ENCODE measurements at regions not wholly inside any gene's neighbourhood (a gene's known extent, or its start where the extent isn't known, plus 50 kb on each side); places are given as distances from the start of the nearest gene placed in this dataset.

DNA sequence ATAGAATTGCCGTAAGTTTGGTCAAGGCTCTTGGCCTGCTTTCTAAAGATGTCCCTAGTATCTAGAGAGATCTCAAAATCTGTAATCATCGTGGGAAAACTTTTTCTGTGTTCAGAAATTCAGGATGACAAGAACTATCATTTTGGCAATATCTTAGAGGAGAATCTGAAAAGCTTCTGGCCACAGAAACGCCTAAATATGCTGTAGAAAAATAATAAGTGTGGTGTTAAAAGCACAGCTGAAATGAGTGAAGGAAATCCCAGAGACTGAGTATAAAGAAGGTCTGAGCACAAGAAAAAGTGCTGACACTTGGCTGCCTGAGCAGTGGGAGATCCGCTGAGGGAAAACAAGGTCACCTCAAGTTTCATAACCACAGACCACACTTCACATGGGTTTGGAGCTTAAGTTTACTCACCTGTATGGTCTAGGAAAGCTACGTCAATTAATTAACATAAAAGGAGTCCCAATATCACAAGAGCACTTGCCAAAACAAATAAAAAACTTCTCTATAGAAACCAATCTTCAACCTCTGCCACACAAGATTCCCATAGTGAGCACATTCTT, 235.2 kb upstream of the IRF2BP2 start:
- intact Hi-C loops (cut with DNase I, micrococcal nuclease): loop anchor here in 1 of 2 experiments (1.0 to 5.0 kb wide), 6 partner anchors 72 to 234 kb away; partner anchors contain the start of gene IRF2BP2
- H3K4me3 ChIP-seq (ENCODE audit: low read length): no peak overlapping the region
- ATAC-seq (ENCODE audit: poor library complexity) (peak; percentile 82), DNase-seq (peak in 11 of 14 experiments; percentile 10 to 92 (median 50))
- Mint-ChIP-seq H3K27ac (peak overlapping the region; percentile 65), H3K36me3 (ENCODE audit: low read depth) (no peaks in the 10 kb centered on the region), H3K9me3 (peaks cover 5% of the 10 kb centered on the region), H3K4me3 (peak overlapping the region; percentile 32), H3K4me1 (ENCODE audit: low read depth) (peaks cover 80% of the 10 kb centered on the region), H3K27me3 (no peaks in the 10 kb centered on the region)
- peak overlapping the region in 1 of 2 donors; percentile 33 for H3K27ac ChIP-seq (ENCODE audit: low read depth in 1 of 2, low read length in 2 of 2)
- POLR2A ChIA-PET: interaction anchor here (0.8 to 2.9 kb wide), 10 partner anchors 65 to 241 kb away, joined by 3 to 35 read pairs (median 4); no protein-coding TSS in a partner anchor
- CTCF ChIA-PET: interaction anchor here (0.7 to 4.4 kb wide), 9 partner anchors 13 to 1898 kb away, joined by 3 to 15 read pairs (median 3); no protein-coding TSS in a partner anchor
- peaks cover 42% of the 10 kb centered on the region for H3K4me1 ChIP-seq (ENCODE audit: insufficient read depth, low read length)
- no peaks in the 10 kb centered on the region for H3K36me3 ChIP-seq (ENCODE audit: insufficient read depth, low read length)
- H3K27me3 ChIP-seq (ENCODE audit: control insufficient read depth in 1 of 2, insufficient read depth in 2 of 2, low read length in 2 of 2): no peaks in the 10 kb centered on the region
- H3K9me3 ChIP-seq (ENCODE audit: control insufficient read depth in 1 of 2, insufficient read depth in 1 of 2, low read length in 2 of 2): no peaks in the 10 kb centered on the region
- TF ChIP-seq, protein P1, sequence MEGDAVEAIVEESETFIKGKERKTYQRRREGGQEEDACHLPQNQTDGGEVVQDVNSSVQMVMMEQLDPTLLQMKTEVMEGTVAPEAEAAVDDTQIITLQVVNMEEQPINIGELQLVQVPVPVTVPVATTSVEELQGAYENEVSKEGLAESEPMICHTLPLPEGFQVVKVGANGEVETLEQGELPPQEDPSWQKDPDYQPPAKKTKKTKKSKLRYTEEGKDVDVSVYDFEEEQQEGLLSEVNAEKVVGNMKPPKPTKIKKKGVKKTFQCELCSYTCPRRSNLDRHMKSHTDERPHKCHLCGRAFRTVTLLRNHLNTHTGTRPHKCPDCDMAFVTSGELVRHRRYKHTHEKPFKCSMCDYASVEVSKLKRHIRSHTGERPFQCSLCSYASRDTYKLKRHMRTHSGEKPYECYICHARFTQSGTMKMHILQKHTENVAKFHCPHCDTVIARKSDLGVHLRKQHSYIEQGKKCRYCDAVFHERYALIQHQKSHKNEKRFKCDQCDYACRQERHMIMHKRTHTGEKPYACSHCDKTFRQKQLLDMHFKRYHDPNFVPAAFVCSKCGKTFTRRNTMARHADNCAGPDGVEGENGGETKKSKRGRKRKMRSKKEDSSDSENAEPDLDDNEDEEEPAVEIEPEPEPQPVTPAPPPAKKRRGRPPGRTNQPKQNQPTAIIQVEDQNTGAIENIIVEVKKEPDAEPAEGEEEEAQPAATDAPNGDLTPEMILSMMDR (IDR thresholded peaks at IDR 0.05): no peak

DNA sequence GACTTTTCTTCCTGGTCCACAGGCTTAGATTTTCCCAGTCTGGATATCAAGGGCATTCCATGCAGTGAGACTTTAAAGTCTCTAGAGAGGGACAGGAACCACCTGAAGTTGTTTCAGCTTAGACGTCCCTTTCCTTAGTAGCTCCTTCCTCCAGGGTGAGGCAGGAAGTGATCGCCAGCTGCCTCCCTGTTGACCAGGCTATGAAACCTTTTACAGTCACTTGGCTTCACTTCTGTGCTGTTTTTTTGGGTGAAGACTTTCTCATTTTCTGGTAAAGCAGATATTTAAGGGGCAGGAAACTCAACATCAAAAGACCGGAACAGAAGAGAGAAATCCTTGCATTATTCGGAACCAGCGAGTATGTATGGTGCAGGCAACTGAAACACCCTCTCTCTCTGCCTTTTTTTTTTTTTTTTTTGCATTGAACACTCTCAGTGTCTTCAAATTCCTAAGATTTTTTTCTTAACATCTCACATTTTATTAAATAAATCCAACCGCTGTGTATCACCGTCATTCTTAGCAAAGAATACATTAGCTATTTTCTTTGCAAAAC, 234.6 kb upstream of the IRF2BP2 start:
- TF ChIP-seq, protein P1 (IDR thresholded peaks at IDR 0.05): no peak
- ChIA-PET CTCF (interaction anchor here (0.7 to 4.4 kb wide), 5 partner anchors 84 to 1897 kb away, joined by 3 to 15 read pairs (median 4); no protein-coding TSS in a partner anchor), POLR2A (interaction anchor here (0.9 to 2.9 kb wide), 7 partner anchors 74 to 240 kb away, joined by 3 to 35 read pairs (median 5); no protein-coding TSS in a partner anchor)
- Mint-ChIP-seq H3K27me3 (no peaks in the 10 kb centered on the region), H3K36me3 (ENCODE audit: low read depth) (no peaks in the 10 kb centered on the region), H3K4me1 (ENCODE audit: low read depth) (peaks cover 73% of the 10 kb centered on the region), H3K9me3 (peaks cover 5% of the 10 kb centered on the region), H3K27ac (peak overlapping the region; percentile 65), H3K4me3 (peak overlapping the region; percentile 32)
- ATAC-seq (ENCODE audit: poor library complexity): no peak
- intact Hi-C loops (cut with DNase I, micrococcal nuclease): loop anchor here in 1 of 2 experiments (1.0 to 5.0 kb wide), 6 partner anchors 72 to 234 kb away; partner anchors contain the start of gene IRF2BP2
- H3K4me3 ChIP-seq (ENCODE audit: low read length): peak overlapping the region; percentile 9
- H3K36me3 ChIP-seq (ENCODE audit: insufficient read depth, low read length): no peaks in the 10 kb centered on the region
- DNase-seq: peak in 3 of 14 experiments; percentile 53 to 57 (median 54)
- no peaks in the 10 kb centered on the region for H3K27me3 ChIP-seq (ENCODE audit: control insufficient read depth in 1 of 2, insufficient read depth in 2 of 2, low read length in 2 of 2)
- no peaks in the 10 kb centered on the region for H3K9me3 ChIP-seq (ENCODE audit: control insufficient read depth in 1 of 2, insufficient read depth in 1 of 2, low read length in 2 of 2)
- H3K27ac ChIP-seq (ENCODE audit: low read depth in 1 of 2, low read length in 2 of 2): peak overlapping the region; percentile 33 to 46
- peaks cover 36% of the 10 kb centered on the region for H3K4me1 ChIP-seq (ENCODE audit: insufficient read depth, low read length)

DNA sequence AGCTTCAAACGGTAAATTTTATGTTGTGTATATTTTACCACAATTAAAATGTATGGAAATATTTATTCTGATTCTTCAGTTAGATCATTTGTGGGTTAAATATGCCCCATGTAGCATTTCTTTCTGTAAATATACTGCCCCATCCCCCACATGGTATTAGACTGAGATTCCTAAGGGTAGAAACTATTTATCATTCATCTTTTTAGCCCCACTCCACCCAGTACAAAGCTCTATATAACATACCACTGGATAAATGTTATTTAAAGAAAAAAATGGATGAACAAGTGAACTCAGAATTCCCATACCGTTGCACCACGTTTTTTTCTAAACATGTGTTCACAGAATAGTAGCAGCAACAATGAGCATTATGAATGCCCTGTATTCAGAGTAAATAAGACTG, 234.0 kb upstream of the IRF2BP2 start:
- POLR2A ChIA-PET: interaction anchor here (0.7 to 2.9 kb wide), 5 partner anchors 15 to 232 kb away, joined by 3 to 35 read pairs (median 7); no protein-coding TSS in a partner anchor
- Histone ChIP-seq H3K4me3 (ENCODE audit: low read length) (no peak overlapping the region), H3K27me3 (ENCODE audit: control insufficient read depth in 1 of 2, insufficient read depth in 2 of 2, low read length in 2 of 2) (no peaks in the 10 kb centered on the region), H3K36me3 (ENCODE audit: insufficient read depth, low read length) (no peaks in the 10 kb centered on the region), H3K4me1 (ENCODE audit: insufficient read depth, low read length) (peaks cover 36% of the 10 kb centered on the region), H3K9me3 (ENCODE audit: control insufficient read depth in 1 of 2, insufficient read depth in 1 of 2, low read length in 2 of 2) (no peaks in the 10 kb centered on the region), H3K27ac (ENCODE audit: low read depth in 1 of 2, low read length in 2 of 2) (no peak overlapping the region)
- Mint-ChIP-seq H3K4me3 (peak overlapping the region; percentile 32), H3K9me3 (peaks cover 5% of the 10 kb centered on the region), H3K27me3 (no peaks in the 10 kb centered on the region), H3K36me3 (ENCODE audit: low read depth) (no peaks in the 10 kb centered on the region), H3K4me1 (ENCODE audit: low read depth) (peaks cover 69% of the 10 kb centered on the region), H3K27ac (peak overlapping the region; percentile 65)
- no peak for ATAC-seq (ENCODE audit: poor library complexity)
- CTCF ChIA-PET: interaction anchor here (4.4 kb wide), 1 partner anchor 239 kb away, joined by 15 read pairs; no protein-coding TSS in a partner anchor
- DNase-seq: no peak
- TF ChIP-seq, protein P1 (IDR thresholded peaks at IDR 0.05): no peak
- intact Hi-C loops (cut with DNase I, micrococcal nuclease): loop anchor here (1.0 to 2.0 kb wide), 4 partner anchors 71 to 233 kb away; partner anchors contain the start of gene IRF2BP2 (in 1 of the 2)
